C4-2B (cell line): ENCODE measurements at regions not wholly inside any gene's neighbourhood (a gene's known extent, or its start where the extent isn't known, plus 50 kb on each side); places are given as distances from the start of the nearest gene placed in this dataset.

Experiments used
- ZFX ChIP-seq: fragments of 450-650 bp; IDR thresholded peaks from 2 replicates; pipeline ENCODE4 v1.6.1; 2017
- TF ChIP-seq, protein P1 (sequence below): fragments of 450-650 bp; conservative IDR thresholded peaks from 2 replicates; pipeline ENCODE4 v1.5.1; 2017; ENCODE audit warnings: mild to moderate bottlenecking

DNA sequence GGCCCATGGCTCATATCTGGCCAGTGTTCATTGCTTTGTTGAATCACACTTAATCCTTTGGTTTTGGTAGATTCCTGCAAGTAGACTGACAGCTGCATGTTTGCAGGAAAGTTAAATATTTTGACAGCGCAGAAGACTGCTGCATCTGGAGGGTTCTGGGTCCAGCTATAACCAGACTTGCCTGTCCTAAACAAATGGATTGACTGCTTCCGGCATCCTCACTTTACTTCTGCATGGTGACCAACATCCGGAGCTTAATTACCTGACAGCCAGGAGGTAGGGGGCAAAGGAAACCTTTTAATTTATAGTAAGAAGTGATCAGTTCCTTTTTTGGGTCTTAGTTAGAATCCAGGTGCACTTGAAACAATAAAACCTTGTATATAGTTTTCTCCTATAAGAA is 263.3 kb downstream of the SNX10 start:
- TF ChIP-seq, protein P1, sequence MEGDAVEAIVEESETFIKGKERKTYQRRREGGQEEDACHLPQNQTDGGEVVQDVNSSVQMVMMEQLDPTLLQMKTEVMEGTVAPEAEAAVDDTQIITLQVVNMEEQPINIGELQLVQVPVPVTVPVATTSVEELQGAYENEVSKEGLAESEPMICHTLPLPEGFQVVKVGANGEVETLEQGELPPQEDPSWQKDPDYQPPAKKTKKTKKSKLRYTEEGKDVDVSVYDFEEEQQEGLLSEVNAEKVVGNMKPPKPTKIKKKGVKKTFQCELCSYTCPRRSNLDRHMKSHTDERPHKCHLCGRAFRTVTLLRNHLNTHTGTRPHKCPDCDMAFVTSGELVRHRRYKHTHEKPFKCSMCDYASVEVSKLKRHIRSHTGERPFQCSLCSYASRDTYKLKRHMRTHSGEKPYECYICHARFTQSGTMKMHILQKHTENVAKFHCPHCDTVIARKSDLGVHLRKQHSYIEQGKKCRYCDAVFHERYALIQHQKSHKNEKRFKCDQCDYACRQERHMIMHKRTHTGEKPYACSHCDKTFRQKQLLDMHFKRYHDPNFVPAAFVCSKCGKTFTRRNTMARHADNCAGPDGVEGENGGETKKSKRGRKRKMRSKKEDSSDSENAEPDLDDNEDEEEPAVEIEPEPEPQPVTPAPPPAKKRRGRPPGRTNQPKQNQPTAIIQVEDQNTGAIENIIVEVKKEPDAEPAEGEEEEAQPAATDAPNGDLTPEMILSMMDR = no peak
- no peak for TF ChIP-seq ZFX
